HepG2 (cell line): ENCODE measurements at regions not wholly inside any gene's neighbourhood (a gene's known extent, or its start where the extent isn't known, plus 50 kb on each side); places are given as distances from the start of the nearest gene placed in this dataset.

Source experiments
- ATAC-seq: fragments of 200-7000 bp; cut with Tn5 transposase; 3 replicates; pipeline ENCODE4 v1.9.1; 2020; ENCODE audit warnings: mild to moderate bottlenecking, moderate library complexity
- BruUV-seq: library from RNA; stranded (reverse); fragments of 400-500 nt; replicated peaks from 2 replicates; lab custom pipeline; 2021; lab: Mats Ljungman, UMichigan
- CTCF ChIA-PET: fragments of 300-600 bp; formaldehyde crosslinking; extraction: SDS; loops from one replicate; lab custom pipeline; 2021; ENCODE audit warnings: low total read pairs, inconsistent platforms, low intra/inter-chr PET ratio; lab: Yijun Ruan, JAX
- POLR2A ChIA-PET: fragments of 350-600 bp; sonication (Branson Sonifier 250); formaldehyde crosslinking; loops from one replicate; lab custom pipeline; 2020; ENCODE audit warnings: antibody characterized with exemption, inconsistent platforms; lab: Yijun Ruan, JAX
- DNase-seq: peaks from one replicate; pipeline ENCODE4 v3.0.0-alpha.2; 2015; ENCODE audit warnings: low spot score
- FAIRE-seq: peaks from 3 replicates; lab custom pipeline; 2011; peaks lifted over from hg19 to GRCh38; lab: Jason Lieb, UNC
- H2AFZ ChIP-seq: one replicate; pipeline ENCODE4 v1.6.1; 2011; ENCODE audit warnings: low read length, inconsistent platforms
- H3K27ac ChIP-seq: fragments of 300-600 bp; 3 replicates; pipeline ENCODE4 v1.8.0; 2011; ENCODE audit warnings: mixed run types, mild to moderate bottlenecking, mixed read lengths, low read length, inconsistent platforms; ENCODE audit not compliant: insufficient read depth; ENCODE audit errors: extremely low read length
- H3K27me3 ChIP-seq, 2 experiments: fragments of 200-600 bp in 1 of 2; 2 replicates in 1 of 2; 3 replicates in 1 of 2; pipeline versions ENCODE4 v1.6.0 to v1.8.0; 2011; ENCODE audit warnings: low read length in 2 of 2, mild to moderate bottlenecking in 2 of 2, moderate library complexity in 2 of 2, inconsistent platforms in 1 of 2; ENCODE audit not compliant: insufficient read depth in 2 of 2, control insufficient read depth in 1 of 2
- H3K36me3 ChIP-seq, 2 experiments: fragments of 200-600 bp in 1 of 2; replicated peaks in 1 of 2; 2 replicates in 1 of 2; 3 replicates in 1 of 2; pipeline versions ENCODE4 v1.5.1 to v1.8.0; 2011; ENCODE audit warnings: low read length in 2 of 2, inconsistent platforms in 1 of 2; ENCODE audit not compliant: insufficient read depth in 2 of 2, control insufficient read depth in 1 of 2
- H3K4me1 ChIP-seq: 2 replicates; pipeline ENCODE4 v1.5.1; 2012; ENCODE audit warnings: low read length, inconsistent platforms; ENCODE audit not compliant: insufficient read depth
- H3K4me2 ChIP-seq: 2 replicates; pipeline ENCODE4 v1.6.0; 2011; ENCODE audit warnings: low read depth, low read length, inconsistent platforms
- H3K4me3 ChIP-seq, 3 experiments: fragments of 200-600 bp in 1 of 3; sonication (generic), shearing (Covaris generic) in 1 of 3; replicated peaks in 1 of 3; 2 replicates each; pipeline ENCODE4 v1.5.1; 2011 to 2016; ENCODE audit warnings: low read length in 3 of 3, inconsistent platforms in 2 of 3, low read depth in 2 of 3, mild to moderate bottlenecking in 2 of 3, control low read depth in 1 of 3, mixed read lengths in 1 of 3; ENCODE audit not compliant: insufficient read depth in 1 of 3
- H3K79me2 ChIP-seq: one replicate; pipeline ENCODE4 v1.6.1; 2011; ENCODE audit warnings: low read length, inconsistent platforms; ENCODE audit not compliant: insufficient read depth
- H3K9ac ChIP-seq: 2 replicates; pipeline ENCODE4 v1.6.0; 2011; ENCODE audit warnings: mild to moderate bottlenecking, low read depth, low read length, inconsistent platforms; ENCODE audit not compliant: insufficient read depth
- H3K9me3 ChIP-seq: 2 replicates; pipeline ENCODE4 v1.5.1; 2012; ENCODE audit warnings: mild to moderate bottlenecking, low read length
- H4K20me1 ChIP-seq: 2 replicates; pipeline ENCODE4 v1.6.0; 2011; ENCODE audit warnings: inconsistent platforms, mild to moderate bottlenecking, low read length, moderate library complexity; ENCODE audit not compliant: insufficient read depth
- BCL3 ChIP-seq: sonication (generic); formaldehyde crosslinking; IDR thresholded peaks from 2 replicates; pipeline ENCODE4 v1.5.1; 2020; ENCODE audit warnings: mild to moderate bottlenecking, missing genetic modification reagents, moderate library complexity
- ETV5 ChIP-seq: IDR thresholded peaks from 2 replicates; pipeline ENCODE4 v1.6.1; 2018; ENCODE audit warnings: missing biosample characterization, missing genetic modification reagents, inconsistent platforms, borderline replicate concordance
- HNRNPL ChIP-seq: fragments of 200-400 bp; formaldehyde crosslinking; IDR thresholded peaks from 2 replicates; pipeline ENCODE4 v1.6.1; 2017; ENCODE audit warnings: mild to moderate bottlenecking, low read depth, low read length
- ISL2 ChIP-seq: sonication (generic); formaldehyde crosslinking; IDR thresholded peaks from 2 replicates; pipeline ENCODE4 v1.5.0; 2020; ENCODE audit warnings: missing genetic modification reagents
- NFIC ChIP-seq: IDR thresholded peaks from 2 replicates; pipeline ENCODE4 v1.6.1; 2012; ENCODE audit warnings: mild to moderate bottlenecking, low read length, inconsistent platforms
- NFYC ChIP-seq: IDR thresholded peaks from 2 replicates; pipeline ENCODE4 v1.6.1; 2016; ENCODE audit warnings: missing genetic modification reagents, missing compliant biosample characterization
- THAP7 ChIP-seq: sonication (generic); formaldehyde crosslinking; IDR thresholded peaks from 2 replicates; pipeline ENCODE4 v1.8.1; 2023; ENCODE audit warnings: mild to moderate bottlenecking, missing genetic modification reagents
- USF2 ChIP-seq, 2 experiments: sonication (generic) in 1 of 2; formaldehyde crosslinking in 1 of 2; IDR thresholded peaks; 2 replicates each; pipeline versions ENCODE4 v1.5.1 to v1.6.1; 2011 to 2020; ENCODE audit warnings: borderline replicate concordance in 1 of 2, low read depth in 1 of 2, low read length in 1 of 2, mild to moderate bottlenecking in 1 of 2, missing genetic modification reagents in 1 of 2, moderate library complexity in 1 of 2
- ZNF292 ChIP-seq: sonication (generic); formaldehyde crosslinking; IDR thresholded peaks from 2 replicates; pipeline ENCODE4 v1.8.1; 2022; ENCODE audit warnings: mild to moderate bottlenecking, low read depth, missing genetic modification reagents, borderline replicate concordance
- ZNF343 ChIP-seq: sonication (generic); formaldehyde crosslinking; IDR thresholded peaks from 2 replicates; pipeline ENCODE4 v1.4.0; 2020; ENCODE audit warnings: mild to moderate bottlenecking, missing genetic modification reagents
- ZNF430 ChIP-seq: sonication (generic); formaldehyde crosslinking; IDR thresholded peaks from 2 replicates; pipeline ENCODE4 v1.9.0; 2021; ENCODE audit warnings: mild to moderate bottlenecking, missing genetic modification reagents
- ZNF484 ChIP-seq: sonication (generic); formaldehyde crosslinking; IDR thresholded peaks from 2 replicates; pipeline ENCODE4 v1.5.1; 2020; ENCODE audit warnings: mild to moderate bottlenecking, low read depth, missing genetic modification reagents, borderline replicate concordance
- ZNF616 ChIP-seq: sonication (generic); formaldehyde crosslinking; IDR thresholded peaks from 2 replicates; pipeline ENCODE4 v1.5.0; 2020; ENCODE audit warnings: low read depth, mild to moderate bottlenecking, missing genetic modification reagents
- ZNF7 ChIP-seq: IDR thresholded peaks from 2 replicates; pipeline ENCODE4 v1.6.1; 2016; ENCODE audit warnings: missing biosample characterization, missing genetic modification reagents
- WGBS: methylation state at CpG from one replicate; pipeline ENCODE4 v1.1.6; 2017; ENCODE audit warnings: low lambda C conversion rate; 5-methylcytosine and 5-hydroxymethylcytosine counted together
- in situ Hi-C: cut with HindIII; loops from 2 replicates; pipeline ENCODE4 v1.10.0; 2017; ENCODE audit warnings: low pct_unique_long_range_greater_than_20kb; ENCODE audit not compliant: extremely low pct_ligation_motif_present
- intact Hi-C: fragments of 100-400 bp; cut with micrococcal nuclease; formaldehyde crosslinking; loops from one replicate; pipeline ENCODE4 v1.10.0; 2022; ENCODE audit not compliant: unreplicated experiment

GRCh38 chrX:64758047-64758446 is 218.2 kb downstream of the ZC4H2 start:
- H3K4me3 ChIP-seq, result no peak overlapping the region
- POLR2A ChIA-PET, result no interaction called here
- no peak overlapping the region for H2AFZ ChIP-seq
- H3K9ac ChIP-seq, result no peak overlapping the region
- in situ Hi-C loops, result no loop called here
- H3K9me3 ChIP-seq, result no peaks in the 10 kb centered on the region
- FAIRE-seq, result no peak
- H3K36me3 ChIP-seq, result no peaks in the 10 kb centered on the region
- BruUV-seq, result no TSS peak
- no peaks in the 10 kb centered on the region for H3K79me2 ChIP-seq
- no peak overlapping the region for H3K4me2 ChIP-seq
- no peak for TF ChIP-seq ZNF292
- TF ChIP-seq, all 625 proteins: peak for 0
- intact Hi-C loops, result no loop called here
- 0% methylated on average over 4 of the region's 4 CpGs for WGBS
- Histone ChIP-seq H3K4me1 (no peaks in the 10 kb centered on the region), H3K27me3 (no peaks in the 10 kb centered on the region), H3K27ac (no peak overlapping the region), H4K20me1 (no peaks in the 10 kb centered on the region)
- DNase-seq (no peak), ATAC-seq (no peak)
- CTCF ChIA-PET, result no interaction called here

- Histone ChIP-seq H3K4me3 (no peak overlapping the region), H3K79me2 (no peaks in the 10 kb centered on the region), H3K9me3 (no peaks in the 10 kb centered on the region), H3K4me2 (no peak overlapping the region), H2AFZ (no peak overlapping the region), H3K9ac (no peak overlapping the region), H3K4me1 (no peaks in the 10 kb centered on the region), H4K20me1 (no peaks in the 10 kb centered on the region), H3K27me3 (no peaks in the 10 kb centered on the region), H3K36me3 (no peaks in the 10 kb centered on the region), H3K27ac (no peak overlapping the region)
- no CpG with 5 or more reads among the region's 7 CpGs for WGBS
- DNase-seq, result no peak
- no peak for ATAC-seq
- no TSS peak for BruUV-seq
- ChIA-PET CTCF (no interaction called here), POLR2A (no interaction called here)
- TF ChIP-seq ZNF430 (CRISPR knock-in tag) (no peak), ZNF484 (CRISPR knock-in tag) (no peak), NFYC (CRISPR knock-in tag) (no peak), HNRNPL (no peak), USF2 (IDR thresholded peaks at IDR 0.05; ENCODE audit: low read depth, low read length) (no peak), USF2 (CRISPR knock-in tag; IDR thresholded peaks at IDR 0.05; ENCODE audit: borderline replicate concordance) (no peak), ZNF616 (CRISPR knock-in tag) (no peak), THAP7 (no peak), ZNF7 (CRISPR knock-in tag) (no peak), ETV5 (CRISPR knock-in tag) (no peak), ISL2 (CRISPR knock-in tag) (no peak), BCL3 (no peak), NFIC (no peak), ZNF343 (CRISPR knock-in tag) (no peak)
- intact Hi-C loops, result no loop called here
- in situ Hi-C loops, result no loop called here
- no peak for FAIRE-seq
Measured at GRCh38 chrX:64739792-64740378, 236.4 kb downstream of the ZC4H2 start.
